Upper lobe of right lung (tissue), 1 donor: ENCODE measurements at regions not wholly inside any gene's neighbourhood (a gene's known extent, or its start where the extent isn't known, plus 50 kb on each side); places are given as distances from the start of the nearest gene placed in this dataset.

Experiments
- ATAC-seq: fragments of 200-7000 bp; cut with Tn5 transposase; one replicate; pipeline ENCODE4 v1.9.1; 2020; ENCODE audit warnings: mild to moderate bottlenecking, moderate library complexity
- DNase-seq: peaks from one replicate; pipeline ENCODE4 v3.0.0-alpha.2; 2020
- H3K27ac ChIP-seq: fragments of 200-600 bp; one replicate; pipeline ENCODE4 v1.8.0; 2022
- H3K27me3 ChIP-seq: fragments of 200-600 bp; one replicate; pipeline ENCODE4 v1.8.0; 2022; ENCODE audit warnings: mild to moderate bottlenecking
- H3K36me3 ChIP-seq: fragments of 200-600 bp; one replicate; pipeline ENCODE4 v1.8.0; 2022
- H3K4me1 ChIP-seq: fragments of 200-600 bp; one replicate; pipeline ENCODE4 v1.8.0; 2022
- H3K4me3 ChIP-seq: fragments of 200-600 bp; one replicate; pipeline ENCODE4 v1.8.0; 2022; ENCODE audit warnings: mild to moderate bottlenecking
- H3K9me3 ChIP-seq: fragments of 200-600 bp; one replicate; pipeline ENCODE4 v1.8.0; 2022
- CTCF ChIP-seq: fragments of 200-600 bp; IDR thresholded peaks from one replicate; pipeline ENCODE4 v1.8.0; 2022; ENCODE audit warnings: antibody characterized with exemption
- intact Hi-C: fragments of 100-400 bp; cut with DNase I; formaldehyde crosslinking; loops from one replicate; pipeline ENCODE4 v1.11.0; 2022
- donor health status: DM: no; HTN: yes; CAD: no; lungs with severe emphysema.

GRCh38 chr5:63233911-63234310, 655.3 kb downstream of the LRRC70 start:
- Histone ChIP-seq H3K9me3 (no peaks in the 10 kb centered on the region), H3K27ac (no peak overlapping the region), H3K4me1 (no peaks in the 10 kb centered on the region), H3K4me3 (no peak overlapping the region), H3K27me3 (no peaks in the 10 kb centered on the region), H3K36me3 (no peaks in the 10 kb centered on the region)
- DNase-seq (no peak), ATAC-seq (no peak)
- TF ChIP-seq CTCF, result no peak
- intact Hi-C loops, result no loop called here

GRCh38 chr5:63233361-63233760, 654.7 kb downstream of the LRRC70 start:
- no peak overlapping the region for H3K27ac ChIP-seq
- intact Hi-C loops, result no loop called here
- no peak for TF ChIP-seq CTCF
- H3K4me1 ChIP-seq, result no peaks in the 10 kb centered on the region
- H3K36me3 ChIP-seq, result no peaks in the 10 kb centered on the region
- no peak overlapping the region for H3K4me3 ChIP-seq
- H3K9me3 ChIP-seq, result no peaks in the 10 kb centered on the region
- ATAC-seq, result no peak
- DNase-seq, result no peak
- no peaks in the 10 kb centered on the region for H3K27me3 ChIP-seq

GRCh38 chr5:63230754-63231153, 652.1 kb downstream of the LRRC70 start:
- no peak for TF ChIP-seq CTCF
- intact Hi-C loops, result no loop called here
- no peak for ATAC-seq
- DNase-seq, result no peak
- Histone ChIP-seq H3K36me3 (no peaks in the 10 kb centered on the region), H3K27me3 (no peaks in the 10 kb centered on the region), H3K4me1 (no peaks in the 10 kb centered on the region), H3K27ac (no peak overlapping the region), H3K4me3 (no peak overlapping the region), H3K9me3 (no peaks in the 10 kb centered on the region)

GRCh38 chr5:63228154-63228553, 649.5 kb downstream of the LRRC70 start:
- no peak for TF ChIP-seq CTCF
- Histone ChIP-seq H3K27ac (no peak overlapping the region), H3K27me3 (no peaks in the 10 kb centered on the region), H3K36me3 (no peaks in the 10 kb centered on the region), H3K9me3 (no peaks in the 10 kb centered on the region), H3K4me3 (no peak overlapping the region), H3K4me1 (no peaks in the 10 kb centered on the region)
- intact Hi-C loops, result no loop called here
- no peak for DNase-seq
- no peak for ATAC-seq

GRCh38 chr5:63220244-63220643, 641.6 kb downstream of the LRRC70 start:
- H3K27me3 ChIP-seq, result no peaks in the 10 kb centered on the region
- TF ChIP-seq CTCF, result no peak
- no peaks in the 10 kb centered on the region for H3K4me1 ChIP-seq
- DNase-seq (no peak), ATAC-seq (peak; percentile 79)
- H3K36me3 ChIP-seq, result no peaks in the 10 kb centered on the region
- no peak overlapping the region for H3K4me3 ChIP-seq
- intact Hi-C loops, result no loop called here
- H3K27ac ChIP-seq, result no peak overlapping the region
- no peaks in the 10 kb centered on the region for H3K9me3 ChIP-seq

- Histone ChIP-seq H3K36me3 (no peaks in the 10 kb centered on the region), H3K4me1 (no peaks in the 10 kb centered on the region), H3K27me3 (no peaks in the 10 kb centered on the region), H3K4me3 (no peak overlapping the region), H3K9me3 (no peaks in the 10 kb centered on the region), H3K27ac (no peak overlapping the region)
- DNase-seq, result no peak
- intact Hi-C loops, result no loop called here
- no peak for ATAC-seq
- no peak for TF ChIP-seq CTCF
Measured at GRCh38 chr5:63217422-63217821, 638.8 kb downstream of the LRRC70 start.
